ENCODE measurements at regions not wholly inside any gene's neighbourhood (a gene's known extent, or its start where the extent isn't known, plus 50 kb on each side); places are given as distances from the start of the nearest gene placed in this dataset.

GRCh38 chr3:174547801-174548435, 311.2 kb upstream of the NAALADL2 start:
- Histone ChIP-seq H3K79me2 (ENCODE audit: insufficient read depth, low read length) (no peaks in the 10 kb centered on the region), H3F3A (ENCODE audit: low read depth) (no peaks in the 10 kb centered on the region), H3K9me3 (ENCODE audit: insufficient read depth, low read depth, low read length) (no peaks in the 10 kb centered on the region), H3K9ac (ENCODE audit: low read depth, low read length, poor library complexity, severe bottlenecking) (no peak overlapping the region), H3K9me2 (replicated peaks; ENCODE audit: low read depth, low read length) (no peaks in the 10 kb centered on the region), H3K4me2 (ENCODE audit: low read depth, low read length, poor library complexity, severe bottlenecking) (no peak overlapping the region), H3K27me3 (ENCODE audit: insufficient read depth, low read length, poor library complexity, severe bottlenecking) (no peaks in the 10 kb centered on the region), H2AFZ (ENCODE audit: low read length) (no peak overlapping the region), H3K4me1 (ENCODE audit: insufficient read depth, low read length, poor library complexity, severe bottlenecking) (no peaks in the 10 kb centered on the region), H3K4me3 (ENCODE audit: low read length, poor library complexity, severe bottlenecking) (no peak overlapping the region), H3K36me3 (ENCODE audit: insufficient read depth, low read length) (no peaks in the 10 kb centered on the region), H4K20me1 (ENCODE audit: insufficient read depth, low read length, poor library complexity, severe bottlenecking) (no peaks in the 10 kb centered on the region)
- TF ChIP-seq EZH2phosphoT487 (IDR thresholded peaks at IDR 0.05; ENCODE audit: borderline replicate concordance) (no peak), CTCF (conservative IDR thresholded peaks at IDR 0.05; ENCODE audit: low read length) (no peak)

- H3K27me3 ChIP-seq (ENCODE audit: insufficient read depth, low read length, poor library complexity, severe bottlenecking): no peaks in the 10 kb centered on the region
- no peak overlapping the region for H3K4me2 ChIP-seq (ENCODE audit: low read depth, low read length, poor library complexity, severe bottlenecking)
- H3K9me2 ChIP-seq (replicated peaks; ENCODE audit: low read depth, low read length): no peaks in the 10 kb centered on the region
- H3K79me2 ChIP-seq (ENCODE audit: insufficient read depth, low read length): no peaks in the 10 kb centered on the region
- H2AFZ ChIP-seq (ENCODE audit: low read length): no peak overlapping the region
- TF ChIP-seq EZH2phosphoT487 (IDR thresholded peaks at IDR 0.05; ENCODE audit: borderline replicate concordance): no peak
- H3K4me1 ChIP-seq (ENCODE audit: insufficient read depth, low read length, poor library complexity, severe bottlenecking): no peaks in the 10 kb centered on the region
- H4K20me1 ChIP-seq (ENCODE audit: insufficient read depth, low read length, poor library complexity, severe bottlenecking): no peaks in the 10 kb centered on the region
- no peaks in the 10 kb centered on the region for H3K36me3 ChIP-seq (ENCODE audit: insufficient read depth, low read length)
- no peaks in the 10 kb centered on the region for H3K9me3 ChIP-seq (ENCODE audit: insufficient read depth, low read depth, low read length)
- H3K4me3 ChIP-seq (ENCODE audit: low read length, poor library complexity, severe bottlenecking): no peak overlapping the region
- no peak overlapping the region for H3K9ac ChIP-seq (ENCODE audit: low read depth, low read length, poor library complexity, severe bottlenecking)
- no peaks in the 10 kb centered on the region for H3F3A ChIP-seq (ENCODE audit: low read depth)
These were observed 310.1 kb upstream of the NAALADL2 start for GRCh38 chr3:174548841-174549623.

- Histone ChIP-seq H3K4me3 (ENCODE audit: low read length, poor library complexity, severe bottlenecking) (no peak overlapping the region), H3K4me2 (ENCODE audit: low read depth, low read length, poor library complexity, severe bottlenecking) (no peak overlapping the region)
These were observed 277.6 kb upstream of the NAALADL2 start for GRCh38 chr3:174581558-174581957.

More at GRCh38 chr3:174581558-174581957, 277.6 kb upstream of the NAALADL2 start:
- H3K9me2 ChIP-seq (replicated peaks; ENCODE audit: low read depth, low read length): no peaks in the 10 kb centered on the region
- TF ChIP-seq CTCF (conservative IDR thresholded peaks at IDR 0.05; ENCODE audit: low read length) (no peak), EZH2phosphoT487 (IDR thresholded peaks at IDR 0.05; ENCODE audit: borderline replicate concordance) (no peak)
- H3K36me3 ChIP-seq (ENCODE audit: insufficient read depth, low read length): no peaks in the 10 kb centered on the region
- no peaks in the 10 kb centered on the region for H3F3A ChIP-seq (ENCODE audit: low read depth)
- no peak overlapping the region for H2AFZ ChIP-seq (ENCODE audit: low read length)
- H3K9me3 ChIP-seq (ENCODE audit: insufficient read depth, low read depth, low read length): peaks cover 4% of the 10 kb centered on the region; the same call in 1 of the 2 replicates
- no peaks in the 10 kb centered on the region for H4K20me1 ChIP-seq (ENCODE audit: insufficient read depth, low read length, poor library complexity, severe bottlenecking)
- no peaks in the 10 kb centered on the region for H3K4me1 ChIP-seq (ENCODE audit: insufficient read depth, low read length, poor library complexity, severe bottlenecking)
- H3K79me2 ChIP-seq (ENCODE audit: insufficient read depth, low read length): no peaks in the 10 kb centered on the region
- H3K9ac ChIP-seq (ENCODE audit: low read depth, low read length, poor library complexity, severe bottlenecking): no peak overlapping the region
- H3K27me3 ChIP-seq (ENCODE audit: insufficient read depth, low read length, poor library complexity, severe bottlenecking): no peaks in the 10 kb centered on the region

Measured in Loucy (cell line).